HCT116 (cell line): ENCODE measurements at regions not wholly inside any gene's neighbourhood (a gene's known extent, or its start where the extent isn't known, plus 50 kb on each side); places are given as distances from the start of the nearest gene placed in this dataset.

Experiments
- ATAC-seq: fragments of 200-7000 bp; cut with Tn5 transposase; 2 replicates; pipeline ENCODE4 v1.9.1; 2020; ENCODE audit warnings: mild to moderate bottlenecking, moderate library complexity
- BruUV-seq: library from RNA; stranded (reverse); fragments of 400-500 nt; replicated peaks from 2 replicates; lab custom pipeline; 2021; lab: Mats Ljungman, UMichigan
- CTCF ChIA-PET: fragments of 300-600 bp; sonication (Branson Sonifier 250); formaldehyde crosslinking; loops from one replicate; lab custom pipeline; 2021; ENCODE audit warnings: antibody characterized with exemption; lab: Charles Lee
- POLR2A ChIA-PET: fragments of 300-600, 350-600 bp; sonication (Branson Sonifier 250); formaldehyde crosslinking; loops from one replicate; lab custom pipeline; 2021; ENCODE audit warnings: antibody characterized with exemption; lab: Charles Lee
- RAD21 ChIA-PET, 2 experiments: fragments of 300-600 bp; sonication (Branson Sonifier 250); formaldehyde crosslinking; loops; one replicate each; lab custom pipeline; 2023; ENCODE audit warnings: low total read pairs in 2 of 2; ENCODE audit not compliant: uncharacterized antibody in 2 of 2, unreplicated experiment in 2 of 2, low non-redundant PET in 1 of 2; lab: Charles Lee
- DNase-seq: peaks from one replicate; pipeline ENCODE4 v3.0.0-alpha.2; 2010; ENCODE audit warnings: low read depth, low spot score
- H2AFZ ChIP-seq: fragments of 200-600 bp; shearing (Covaris generic), sonication (generic); 2 replicates; pipeline ENCODE4 v1.6.1; 2017; ENCODE audit warnings: low read depth, mixed run types, mixed read lengths, antibody characterized with exemption, low read length; ENCODE audit not compliant: poor library complexity, severe bottlenecking
- H3K27ac ChIP-seq: 2 replicates; pipeline ENCODE4 v1.5.1; 2012; ENCODE audit warnings: low read depth, low read length
- H3K27me3 ChIP-seq: fragments of 200-600 bp; sonication (generic); 2 replicates; pipeline ENCODE4 v1.6.1; 2016; ENCODE audit warnings: mixed run types, low read length, mixed read lengths; ENCODE audit not compliant: insufficient read depth
- H3K36me3 ChIP-seq, 2 experiments: fragments of 200-500 bp in 1 of 2; fragments of 200-600 bp in 1 of 2; sonication (Bioruptor generic) in 1 of 2; sonication (generic) in 1 of 2; 2 replicates each; pipeline versions ENCODE4 v1.5.1 to v1.6.1; 2014 to 2016; ENCODE audit warnings: low read length in 2 of 2, inconsistent platforms in 1 of 2, mixed read lengths in 1 of 2, mixed run types in 1 of 2; ENCODE audit not compliant: insufficient read depth in 2 of 2, control insufficient read depth in 1 of 2
- H3K4me1 ChIP-seq, 2 experiments: fragments of 200-600 bp in 1 of 2; sonication (generic) in 1 of 2; 2 replicates each; pipeline versions ENCODE4 v1.5.1 to v1.6.1; 2012 to 2017; ENCODE audit warnings: low read length in 2 of 2, inconsistent platforms in 1 of 2, mild to moderate bottlenecking in 1 of 2, mixed read lengths in 1 of 2, mixed run types in 1 of 2, moderate library complexity in 1 of 2; ENCODE audit not compliant: insufficient read depth in 2 of 2, control insufficient read depth in 1 of 2
- H3K4me2 ChIP-seq: fragments of 200-600 bp; sonication (generic); 2 replicates; pipeline ENCODE4 v1.6.1; 2017; ENCODE audit warnings: mixed run types, low read length, mixed read lengths
- H3K4me3 ChIP-seq, 2 experiments: fragments of 200-600 bp in 1 of 2; sonication (generic) in 1 of 2; replicated peaks in 1 of 2; 2 replicates each; pipeline ENCODE4 v1.5.1; 2011 to 2016; ENCODE audit warnings: low read length in 2 of 2, control low read depth in 1 of 2, low read depth in 1 of 2, mild to moderate bottlenecking in 1 of 2, mixed read lengths in 1 of 2, mixed run types in 1 of 2
- H3K79me2 ChIP-seq: fragments of 200-600 bp; sonication (generic); 2 replicates; pipeline ENCODE4 v1.6.1; 2017; ENCODE audit warnings: mild to moderate bottlenecking, mixed run types, low read length, moderate library complexity, mixed read lengths; ENCODE audit not compliant: insufficient read depth
- H3K9ac ChIP-seq: fragments of 200-600 bp; sonication (generic); 2 replicates; pipeline ENCODE4 v1.6.1; 2016; ENCODE audit warnings: low read length, mixed read lengths
- H3K9me2 ChIP-seq: fragments of 200-600 bp; sonication (generic), shearing (Covaris generic); 2 replicates; pipeline ENCODE4 v1.6.1; 2017; ENCODE audit warnings: mixed run types, mild to moderate bottlenecking, moderate library complexity; ENCODE audit not compliant: insufficient read depth
- H3K9me3 ChIP-seq, 2 experiments: fragments of 200-500 bp in 1 of 2; fragments of 200-600 bp in 1 of 2; sonication (Bioruptor generic) in 1 of 2; sonication (generic) in 1 of 2; 2 replicates each; pipeline ENCODE4 v1.6.1; 2014 to 2017; ENCODE audit warnings: low read length in 2 of 2, mixed read lengths in 2 of 2, inconsistent platforms in 1 of 2, low read depth in 1 of 2, mild to moderate bottlenecking in 1 of 2, mixed run types in 1 of 2, moderate library complexity in 1 of 2; ENCODE audit not compliant: control insufficient read depth in 1 of 2, insufficient read depth in 1 of 2
- H4K20me1 ChIP-seq: fragments of 200-600 bp; sonication (generic), shearing (Covaris generic); 2 replicates; pipeline ENCODE4 v1.6.1; 2017; ENCODE audit warnings: mixed run types, mild to moderate bottlenecking, moderate library complexity; ENCODE audit not compliant: insufficient read depth
- CEBPB ChIP-seq: IDR thresholded peaks from 2 replicates; pipeline ENCODE4 v1.6.1; 2012; ENCODE audit warnings: low read depth
- EGR1 ChIP-seq: IDR thresholded peaks from 2 replicates; pipeline ENCODE4 v1.6.1; 2012; ENCODE audit warnings: low read depth
- FOSL1 ChIP-seq: IDR thresholded peaks from 2 replicates; pipeline ENCODE4 v1.6.1; 2012; ENCODE audit warnings: low read depth
- JUND ChIP-seq: IDR thresholded peaks from 2 replicates; pipeline ENCODE4 v1.6.1; 2012
- POLR2AphosphoS5 ChIP-seq: IDR thresholded peaks from 2 replicates; pipeline ENCODE4 v1.6.1; 2011; ENCODE audit warnings: mild to moderate bottlenecking, low read depth, low read length, moderate library complexity
- REST ChIP-seq: IDR thresholded peaks from 2 replicates; pipeline ENCODE4 v1.6.1; 2012; ENCODE audit warnings: low read depth
- SRF ChIP-seq: IDR thresholded peaks from 2 replicates; pipeline ENCODE4 v1.6.1; 2012; ENCODE audit warnings: low read depth
- ZFX ChIP-seq: fragments of 450-650 bp; IDR thresholded peaks from 2 replicates; pipeline ENCODE4 v1.6.1; 2017
- ZNF274 ChIP-seq: fragments of 200-500 bp; sonication (Bioruptor generic); IDR thresholded peaks from 2 replicates; pipeline ENCODE4 v1.6.1; 2014; ENCODE audit warnings: mild to moderate bottlenecking, low read depth, low read length, inconsistent platforms
- intact Hi-C: fragments of 100-400 bp; cut with micrococcal nuclease; formaldehyde crosslinking; loops from 2 replicates; pipeline ENCODE4 v1.10.0; 2022

- no peaks in the 10 kb centered on the region for H4K20me1 ChIP-seq
- no peaks in the 10 kb centered on the region for H3K4me1 ChIP-seq
- no peak for ATAC-seq
- no peak overlapping the region for H3K27ac ChIP-seq
- H3K79me2 ChIP-seq = no peaks in the 10 kb centered on the region
- H2AFZ ChIP-seq = no peak overlapping the region
- TF ChIP-seq JUND (no peak), FOSL1 (no peak), ZFX (no peak), POLR2AphosphoS5 (no peak), SRF (no peak), EGR1 (no peak), ZNF274 (no peak), CEBPB (no peak), REST (no peak)
- no peaks in the 10 kb centered on the region for H3K36me3 ChIP-seq
- no peak overlapping the region for H3K9ac ChIP-seq
- ChIA-PET RAD21 (no interaction called here), POLR2A (no interaction called here), CTCF (no interaction called here)
- intact Hi-C loops = no loop called here
- no peaks in the 10 kb centered on the region for H3K9me2 ChIP-seq
- no peaks in the 10 kb centered on the region for H3K9me3 ChIP-seq
- H3K4me3 ChIP-seq = no peak overlapping the region
- no peaks in the 10 kb centered on the region for H3K27me3 ChIP-seq
- DNase-seq = no peak
- H3K4me2 ChIP-seq = no peak overlapping the region
- BruUV-seq = no TSS peak
Measured at GRCh38 chrX:145682518-145683298, 134.9 kb upstream of the SLITRK2 start.
